ENCODE measurements at regions not wholly inside any gene's neighbourhood (a gene's known extent, or its start where the extent isn't known, plus 50 kb on each side); places are given as distances from the start of the nearest gene placed in this dataset.

- DNase-seq (ENCODE audit: low read depth) = no peak
These were observed 53.3 kb upstream of the LNX1 start for GRCh38 chr4:53644607-53645006.

Data from HS-5 (cell line).